B cell (primary cell): ENCODE measurements at regions not wholly inside any gene's neighbourhood (a gene's known extent, or its start where the extent isn't known, plus 50 kb on each side); places are given as distances from the start of the nearest gene placed in this dataset.

Experiments used
- ATAC-seq: fragments of 200-7000 bp; cut with Tn5 transposase; one replicate; pipeline ENCODE4 v1.10.0; 2021; ENCODE audit warnings: low read depth, mild to moderate bottlenecking, moderate number of reproducible peaks, moderate library complexity
- CTCF ChIA-PET: fragments of 350-600 bp; sonication (Branson Sonifier 250); formaldehyde crosslinking; loops from one replicate; lab custom pipeline; 2021; ENCODE audit warnings: antibody characterized with exemption, inconsistent platforms; lab: Charles Lee
- POLR2A ChIA-PET: fragments of 350-600 bp; sonication (Branson Sonifier 250); formaldehyde crosslinking; loops from one replicate; lab custom pipeline; 2021; ENCODE audit warnings: antibody characterized with exemption; lab: Charles Lee
- DNase-seq: peaks from one replicate; pipeline ENCODE4 v3.0.0; 2013
- H2AFZ ChIP-seq: 2 replicates; pipeline ENCODE4 v1.6.1; 2012; ENCODE audit warnings: mild to moderate bottlenecking, low read depth, low read length; ENCODE audit not compliant: insufficient read depth, poor library complexity, severe bottlenecking
- H3K27ac ChIP-seq, 2 donors: 1 replicate in 1 of 2; 2 replicates in 1 of 2; pipeline ENCODE4 v1.5.1; 2012 to 2013; ENCODE audit warnings: low read length in 2 of 2, mild to moderate bottlenecking in 2 of 2, moderate library complexity in 1 of 2
- H3K27me3 ChIP-seq, 4 experiments: fragments of 200-600 bp in 1 of 4; sonication (generic) in 1 of 4; replicated peaks in 1 of 4; 1 replicate in 2 of 4; 2 replicates in 2 of 4; pipeline versions ENCODE4 v1.6.1 to v1.7.0; 2013 to 2016; ENCODE audit warnings: low read length in 3 of 4, mild to moderate bottlenecking in 2 of 4, mixed read lengths in 1 of 4, moderate library complexity in 1 of 4; ENCODE audit not compliant: insufficient read depth in 4 of 4, control insufficient read depth in 3 of 4; ENCODE audit errors: control extremely low read depth in 1 of 4
- H3K36me3 ChIP-seq, 2 experiments: replicated peaks in 1 of 2; 1 replicate in 1 of 2; 2 replicates in 1 of 2; pipeline versions ENCODE4 v1.6.1 to v1.7.1; 2013; ENCODE audit warnings: low read length in 1 of 2; ENCODE audit not compliant: insufficient read depth in 2 of 2, control insufficient read depth in 1 of 2; ENCODE audit errors: control extremely low read depth in 1 of 2, extremely low read depth in 1 of 2
- H3K4me1 ChIP-seq, 2 donors: fragments of 200-600 bp in 1 of 2; sonication (generic) in 1 of 2; 1 replicate in 1 of 2; 2 replicates in 1 of 2; pipeline versions ENCODE4 v1.5.1 to v1.6.1; 2013 to 2017; ENCODE audit warnings: low read length in 2 of 2; ENCODE audit not compliant: control insufficient read depth in 2 of 2, insufficient read depth in 2 of 2
- H3K4me2 ChIP-seq: replicated peaks from 2 replicates; pipeline ENCODE3; 2012; ENCODE audit warnings: mild to moderate bottlenecking, low read depth, low read length; ENCODE audit not compliant: poor library complexity, severe bottlenecking
- H3K4me3 ChIP-seq, 5 experiments: fragments of 200-600 bp in 1 of 5; sonication (generic) in 1 of 5; 1 replicate in 3 of 5; 2 replicates in 2 of 5; pipeline versions ENCODE4 v1.5.1 to v1.7.0; 2011 to 2016; ENCODE audit warnings: low read length in 4 of 5, mild to moderate bottlenecking in 4 of 5, low read depth in 2 of 5, control low read depth in 1 of 5, moderate library complexity in 1 of 5; ENCODE audit not compliant: insufficient read depth in 1 of 5; ENCODE audit errors: control extremely low read depth in 1 of 5, extremely low read depth in 1 of 5
- H3K79me2 ChIP-seq: fragments of 200-600 bp; sonication (generic); one replicate; pipeline ENCODE4 v1.6.0; 2016; ENCODE audit warnings: low read length; ENCODE audit not compliant: control insufficient read depth, insufficient read depth
- H3K9ac ChIP-seq: fragments of 200-600 bp; sonication (generic); 2 replicates; pipeline ENCODE4 v1.6.1; 2017; ENCODE audit warnings: mild to moderate bottlenecking, low read length, moderate library complexity
- H3K9me3 ChIP-seq, 3 donors: one replicate each; pipeline versions ENCODE4 v1.6.1 to v1.7.1; 2013; ENCODE audit warnings: low read length in 2 of 3; ENCODE audit not compliant: control insufficient read depth in 2 of 3, insufficient read depth in 1 of 3; ENCODE audit errors: control extremely low read depth in 1 of 3
- H4K20me1 ChIP-seq: 2 replicates; pipeline ENCODE4 v1.6.0; 2012; ENCODE audit warnings: mild to moderate bottlenecking, low read length; ENCODE audit not compliant: insufficient read depth, control insufficient read depth, poor library complexity, severe bottlenecking
- H3K27ac Mint-ChIP-seq: one replicate; pipeline ENCODE4 v1.8.0; 2021; ENCODE audit warnings: mixed read lengths
- H3K27me3 Mint-ChIP-seq: one replicate; pipeline ENCODE4 v1.8.0; 2021; ENCODE audit warnings: mixed read lengths
- H3K4me1 Mint-ChIP-seq: one replicate; pipeline ENCODE4 v1.8.0; 2021; ENCODE audit warnings: mixed read lengths
- H3K4me3 Mint-ChIP-seq: one replicate; pipeline ENCODE4 v1.8.0; 2021; ENCODE audit warnings: mixed read lengths
- H3K9me3 Mint-ChIP-seq: one replicate; pipeline ENCODE4 v1.8.0; 2022; ENCODE audit warnings: mixed read lengths; ENCODE audit not compliant: insufficient read depth
- EZH2 ChIP-seq: IDR thresholded peaks from 2 replicates; pipeline ENCODE4 v1.6.1; 2012; ENCODE audit warnings: borderline replicate concordance, low read depth, mild to moderate bottlenecking, moderate library complexity, low read length; ENCODE audit not compliant: insufficient read depth, poor library complexity, severe bottlenecking
- WGBS: methylation state at CpG from one replicate; pipeline ENCODE4 v1.1.5; 2013; ENCODE audit warnings: missing lambda C conversion rate; ENCODE audit not compliant: insufficient coverage; 5-methylcytosine and 5-hydroxymethylcytosine counted together
- intact Hi-C: fragments of 100-400 bp; cut with micrococcal nuclease; formaldehyde crosslinking; loops from one replicate; pipeline ENCODE4 v1.10.0; 2022
- TF ChIP-seq, protein P1 (sequence below): fragments of 200-600 bp; IDR thresholded peaks from one replicate; pipeline ENCODE4 v1.8.0; 2022; ENCODE audit warnings: antibody characterized with exemption, mild to moderate bottlenecking

DNA sequence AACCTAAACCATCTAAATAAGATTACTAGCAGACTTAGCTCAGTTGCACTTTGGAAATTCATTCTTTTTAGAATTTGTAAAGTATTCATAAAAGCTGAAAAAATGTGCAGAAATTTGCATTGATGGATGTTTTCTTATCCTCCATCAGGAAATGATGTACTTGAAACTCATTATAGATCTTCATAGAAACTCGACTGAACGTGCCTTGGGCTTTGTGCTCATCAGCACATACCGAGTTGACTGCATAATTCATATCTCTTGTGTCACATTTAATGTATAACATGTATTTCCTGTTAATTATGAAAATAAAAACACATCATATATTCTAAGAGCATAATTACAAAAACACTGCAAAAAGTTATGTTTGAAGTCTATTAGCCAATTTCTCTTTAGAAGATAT is 290.9 kb upstream of the NR5A2 start:
- TF ChIP-seq, protein P1, sequence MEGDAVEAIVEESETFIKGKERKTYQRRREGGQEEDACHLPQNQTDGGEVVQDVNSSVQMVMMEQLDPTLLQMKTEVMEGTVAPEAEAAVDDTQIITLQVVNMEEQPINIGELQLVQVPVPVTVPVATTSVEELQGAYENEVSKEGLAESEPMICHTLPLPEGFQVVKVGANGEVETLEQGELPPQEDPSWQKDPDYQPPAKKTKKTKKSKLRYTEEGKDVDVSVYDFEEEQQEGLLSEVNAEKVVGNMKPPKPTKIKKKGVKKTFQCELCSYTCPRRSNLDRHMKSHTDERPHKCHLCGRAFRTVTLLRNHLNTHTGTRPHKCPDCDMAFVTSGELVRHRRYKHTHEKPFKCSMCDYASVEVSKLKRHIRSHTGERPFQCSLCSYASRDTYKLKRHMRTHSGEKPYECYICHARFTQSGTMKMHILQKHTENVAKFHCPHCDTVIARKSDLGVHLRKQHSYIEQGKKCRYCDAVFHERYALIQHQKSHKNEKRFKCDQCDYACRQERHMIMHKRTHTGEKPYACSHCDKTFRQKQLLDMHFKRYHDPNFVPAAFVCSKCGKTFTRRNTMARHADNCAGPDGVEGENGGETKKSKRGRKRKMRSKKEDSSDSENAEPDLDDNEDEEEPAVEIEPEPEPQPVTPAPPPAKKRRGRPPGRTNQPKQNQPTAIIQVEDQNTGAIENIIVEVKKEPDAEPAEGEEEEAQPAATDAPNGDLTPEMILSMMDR, result no peak
- TF ChIP-seq EZH2, result no peak
- POLR2A ChIA-PET, result no interaction called here
- CTCF ChIA-PET, result no interaction called here
- Mint-ChIP-seq H3K27me3 (peaks cover 6% of the 10 kb centered on the region), H3K4me1 (no peaks in the 10 kb centered on the region), H3K27ac (no peak overlapping the region), H3K9me3 (no peaks in the 10 kb centered on the region), H3K4me3 (no peak overlapping the region)
- Histone ChIP-seq H3K9me3 (no peaks in the 10 kb centered on the region), H2AFZ (no peak overlapping the region), H3K4me3 (no peak overlapping the region), H3K4me1 (no peaks in the 10 kb centered on the region), H3K27me3 (no peaks in the 10 kb centered on the region), H3K27ac (no peak overlapping the region), H4K20me1 (no peaks in the 10 kb centered on the region), H3K4me2 (no peak overlapping the region), H3K9ac (no peak overlapping the region), H3K79me2 (no peaks in the 10 kb centered on the region), H3K36me3 (no peaks in the 10 kb centered on the region)
- DNase-seq (no peak), ATAC-seq (no peak)
- intact Hi-C loops, result no loop called here
- WGBS, result no CpG with 5 or more reads among the region's 3 CpGs

DNA sequence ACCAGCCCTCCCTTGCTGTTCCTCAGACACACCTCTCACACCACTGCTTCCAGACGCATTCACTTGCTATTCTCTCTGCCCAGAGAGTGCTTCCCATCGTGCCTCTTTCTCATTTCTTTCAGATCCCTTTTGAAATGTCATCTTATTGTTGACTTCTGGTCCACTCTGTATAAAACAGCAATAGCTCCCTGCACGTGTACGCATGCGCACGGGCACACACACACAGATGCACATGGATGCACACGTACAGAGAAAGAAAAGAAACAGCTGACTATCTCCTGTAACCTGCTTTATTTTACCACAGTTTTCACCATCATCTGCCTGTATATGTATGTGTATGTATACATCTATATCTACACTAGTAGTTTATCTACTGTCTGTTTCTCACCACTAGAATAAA is 285.9 kb upstream of the NR5A2 start:
- no peak overlapping the region for H3K27ac ChIP-seq
- H3K4me1 ChIP-seq, result no peaks in the 10 kb centered on the region
- peaks cover 14% of the 10 kb centered on the region for H3K27me3 Mint-ChIP-seq
- no peak overlapping the region for H3K4me3 Mint-ChIP-seq
- no peak overlapping the region for H3K9ac ChIP-seq
- no peaks in the 10 kb centered on the region for H3K9me3 Mint-ChIP-seq
- no peaks in the 10 kb centered on the region for H3K27me3 ChIP-seq
- H3K4me2 ChIP-seq, result no peak overlapping the region
- no peak overlapping the region for H3K4me3 ChIP-seq
- H3K36me3 ChIP-seq, result no peaks in the 10 kb centered on the region
- intact Hi-C loops, result no loop called here
- H3K79me2 ChIP-seq, result no peaks in the 10 kb centered on the region
- no peaks in the 10 kb centered on the region for H3K4me1 Mint-ChIP-seq
- ATAC-seq, result no peak
- H2AFZ ChIP-seq, result no peak overlapping the region
- TF ChIP-seq EZH2, result no peak
- TF ChIP-seq, protein P1, result no peak
- H3K27ac Mint-ChIP-seq, result no peak overlapping the region
- CTCF ChIA-PET, result interaction anchor here (1.1 kb wide), 1 partner anchor 749 kb away, joined by 3 read pairs; no protein-coding TSS in a partner anchor
- DNase-seq, result no peak
- POLR2A ChIA-PET, result no interaction called here
- no peaks in the 10 kb centered on the region for H4K20me1 ChIP-seq
- H3K9me3 ChIP-seq, result no peaks in the 10 kb centered on the region
- 74% methylated on average over 6 of the region's 7 CpGs for WGBS
